Stimulated activated naive CD8-positive, alpha-beta T cell treated with anti-CD3 and anti-CD28 coated beads, Interleukin-15, amount 100 ng/mL, for 72 hours (primary cell): ENCODE measurements at regions not wholly inside any gene's neighbourhood (a gene's known extent, or its start where the extent isn't known, plus 50 kb on each side); places are given as distances from the start of the nearest gene placed in this dataset.

Source experiments
- ATAC-seq: fragments of 150-1000 bp; cut with Tn5 transposase; 2 replicates; pipeline ENCODE4 v1.10.0; 2021; ENCODE audit warnings: mild to moderate bottlenecking, moderate library complexity
- DNase-seq, 2 donors: peaks; one replicate each; pipeline ENCODE4 v3.0.0; 2021 to 2022
- H3K27ac Mint-ChIP-seq, 2 donors: one replicate each; pipeline ENCODE4 v1.8.0; 2022; ENCODE audit warnings: mild to moderate bottlenecking in 2 of 2, mixed read lengths in 2 of 2, moderate library complexity in 2 of 2
- H3K27me3 Mint-ChIP-seq: one replicate; pipeline ENCODE4 v1.8.0; 2022; ENCODE audit warnings: mixed read lengths
- H3K4me1 Mint-ChIP-seq: one replicate; pipeline ENCODE4 v1.8.0; 2022; ENCODE audit warnings: mild to moderate bottlenecking, mixed read lengths
- H3K4me3 Mint-ChIP-seq, 2 donors: one replicate each; pipeline ENCODE4 v1.8.0; 2022; ENCODE audit warnings: mild to moderate bottlenecking in 2 of 2, mixed read lengths in 2 of 2, moderate library complexity in 1 of 2
- H3K9me3 Mint-ChIP-seq, 2 donors: one replicate each; pipeline ENCODE4 v1.8.0; 2022; ENCODE audit warnings: mixed read lengths in 2 of 2

GRCh38 chr1:242871471-242872030 is 347.1 kb upstream of the PLD5 start:
- H3K9me3 Mint-ChIP-seq, result no peaks in the 10 kb centered on the region
- H3K27ac Mint-ChIP-seq, result no peak overlapping the region
- DNase-seq (no peak), ATAC-seq (no peak)
- H3K4me3 Mint-ChIP-seq, result no peak overlapping the region
- peaks cover 7% of the 10 kb centered on the region for H3K27me3 Mint-ChIP-seq
- no peaks in the 10 kb centered on the region for H3K4me1 Mint-ChIP-seq

GRCh38 chr1:242870966-242871365 is 346.5 kb upstream of the PLD5 start:
- H3K9me3 Mint-ChIP-seq, result no peaks in the 10 kb centered on the region
- no peak for ATAC-seq

GRCh38 chr1:242856289-242856688 is 331.8 kb upstream of the PLD5 start:
- Mint-ChIP-seq H3K27ac (no peak overlapping the region), H3K27me3 (no peaks in the 10 kb centered on the region)

More at GRCh38 chr1:242870966-242871365, 346.5 kb upstream of the PLD5 start:
- H3K4me1 Mint-ChIP-seq, result no peaks in the 10 kb centered on the region
- peaks cover 7% of the 10 kb centered on the region for H3K27me3 Mint-ChIP-seq
- H3K4me3 Mint-ChIP-seq, result no peak overlapping the region
- DNase-seq, result no peak
- no peak overlapping the region for H3K27ac Mint-ChIP-seq

GRCh38 chr1:242854466-242854865 is 330.0 kb upstream of the PLD5 start:
- DNase-seq (no peak), ATAC-seq (no peak)
- Mint-ChIP-seq H3K27me3 (no peaks in the 10 kb centered on the region), H3K27ac (no peak overlapping the region), H3K9me3 (peaks cover 31 to 41% of the 10 kb centered on the region in 2 donors), H3K4me1 (no peaks in the 10 kb centered on the region), H3K4me3 (no peak overlapping the region)

More at GRCh38 chr1:242856289-242856688, 331.8 kb upstream of the PLD5 start:
- H3K9me3 Mint-ChIP-seq, result peaks cover 23 to 25% of the 10 kb centered on the region in 2 donors
- ATAC-seq (no peak), DNase-seq (no peak)
- no peak overlapping the region for H3K4me3 Mint-ChIP-seq
- no peaks in the 10 kb centered on the region for H3K4me1 Mint-ChIP-seq

- DNase-seq (no peak), ATAC-seq (no peak)
- no peak overlapping the region for H3K4me3 Mint-ChIP-seq
- peaks cover 29 to 32% of the 10 kb centered on the region in 2 donors for H3K9me3 Mint-ChIP-seq
- H3K27me3 Mint-ChIP-seq, result no peaks in the 10 kb centered on the region
- no peaks in the 10 kb centered on the region for H3K4me1 Mint-ChIP-seq
- H3K27ac Mint-ChIP-seq, result no peak overlapping the region
Observed at GRCh38 chr1:242847390-242847993, 323.0 kb upstream of the PLD5 start.

- Mint-ChIP-seq H3K4me1 (no peaks in the 10 kb centered on the region), H3K4me3 (no peak overlapping the region), H3K27ac (no peak overlapping the region), H3K27me3 (no peaks in the 10 kb centered on the region), H3K9me3 (peaks cover 8 to 12% of the 10 kb centered on the region in 2 donors)
- no peak for ATAC-seq
- no peak for DNase-seq
Observed at GRCh38 chr1:242842094-242842493, 317.6 kb upstream of the PLD5 start.

GRCh38 chr1:242839101-242839500 is 314.6 kb upstream of the PLD5 start:
- Mint-ChIP-seq H3K27me3 (no peaks in the 10 kb centered on the region), H3K4me1 (no peaks in the 10 kb centered on the region), H3K27ac (no peak overlapping the region), H3K9me3 (peaks cover 8 to 9% of the 10 kb centered on the region in 2 donors), H3K4me3 (no peak overlapping the region)
- no peak for ATAC-seq
- no peak for DNase-seq

GRCh38 chr1:242836423-242836822 is 311.9 kb upstream of the PLD5 start:
- H3K9me3 Mint-ChIP-seq, result peaks cover 3 to 7% of the 10 kb centered on the region in 2 donors
- no peak for ATAC-seq
- DNase-seq, result no peak
- no peak overlapping the region for H3K27ac Mint-ChIP-seq
- H3K4me1 Mint-ChIP-seq, result no peaks in the 10 kb centered on the region
- H3K4me3 Mint-ChIP-seq, result no peak overlapping the region
- no peaks in the 10 kb centered on the region for H3K27me3 Mint-ChIP-seq

GRCh38 chr1:242828828-242829227 is 304.3 kb upstream of the PLD5 start:
- ATAC-seq (no peak), DNase-seq (no peak)
- H3K27ac Mint-ChIP-seq, result no peak overlapping the region
- no peak overlapping the region for H3K4me3 Mint-ChIP-seq
- no peaks in the 10 kb centered on the region for H3K4me1 Mint-ChIP-seq
- H3K9me3 Mint-ChIP-seq, result peaks cover 7 to 10% of the 10 kb centered on the region in 2 donors
- H3K27me3 Mint-ChIP-seq, result no peaks in the 10 kb centered on the region

- peaks cover 7 to 10% of the 10 kb centered on the region in 2 donors for H3K9me3 Mint-ChIP-seq
- no peaks in the 10 kb centered on the region for H3K4me1 Mint-ChIP-seq
- H3K27ac Mint-ChIP-seq, result no peak overlapping the region
- H3K4me3 Mint-ChIP-seq, result no peak overlapping the region
- ATAC-seq (no peak), DNase-seq (no peak)
- no peaks in the 10 kb centered on the region for H3K27me3 Mint-ChIP-seq
Observed at GRCh38 chr1:242828199-242828598, 303.7 kb upstream of the PLD5 start.

- Mint-ChIP-seq H3K27me3 (no peaks in the 10 kb centered on the region), H3K4me1 (no peaks in the 10 kb centered on the region), H3K27ac (no peak overlapping the region), H3K4me3 (no peak overlapping the region), H3K9me3 (peaks cover 2 to 10% of the 10 kb centered on the region in 2 donors)
- ATAC-seq (no peak), DNase-seq (no peak)
Observed at GRCh38 chr1:242827538-242827937, 303.0 kb upstream of the PLD5 start.

GRCh38 chr1:242826701-242827336 is 302.3 kb upstream of the PLD5 start:
- H3K4me1 Mint-ChIP-seq, result no peaks in the 10 kb centered on the region
- H3K27me3 Mint-ChIP-seq, result no peaks in the 10 kb centered on the region
- no peak for ATAC-seq
- no peak overlapping the region for H3K27ac Mint-ChIP-seq
- no peak overlapping the region for H3K4me3 Mint-ChIP-seq
- H3K9me3 Mint-ChIP-seq, result peaks cover 0 to 10% of the 10 kb centered on the region in 2 donors
- DNase-seq, result no peak

GRCh38 chr1:242824435-242824834 is 299.9 kb upstream of the PLD5 start:
- H3K9me3 Mint-ChIP-seq, result no peaks in the 10 kb centered on the region
- no peak overlapping the region for H3K4me3 Mint-ChIP-seq
- H3K27me3 Mint-ChIP-seq, result no peaks in the 10 kb centered on the region
- DNase-seq, result no peak
- H3K27ac Mint-ChIP-seq, result no peak overlapping the region
- no peak for ATAC-seq
- no peaks in the 10 kb centered on the region for H3K4me1 Mint-ChIP-seq

GRCh38 chr1:242813490-242814091 is 289.1 kb upstream of the PLD5 start:
- ATAC-seq, result no peak
- Mint-ChIP-seq H3K9me3 (no peaks in the 10 kb centered on the region), H3K27me3 (peaks cover 22% of the 10 kb centered on the region), H3K4me3 (no peak overlapping the region), H3K27ac (no peak overlapping the region), H3K4me1 (no peaks in the 10 kb centered on the region)
- DNase-seq, result no peak

- Mint-ChIP-seq H3K27me3 (peaks cover 18% of the 10 kb centered on the region), H3K4me1 (no peaks in the 10 kb centered on the region), H3K4me3 (no peak overlapping the region), H3K27ac (no peak overlapping the region), H3K9me3 (no peaks in the 10 kb centered on the region)
- ATAC-seq (no peak), DNase-seq (no peak)
Observed at GRCh38 chr1:242811092-242811840, 286.8 kb upstream of the PLD5 start.
